SW480 (cell line): ENCODE measurements at regions not wholly inside any gene's neighbourhood (a gene's known extent, or its start where the extent isn't known, plus 50 kb on each side); places are given as distances from the start of the nearest gene placed in this dataset.
"Not testable (repeated sequence)": the region's sequence is repeated elsewhere in the genome, so short reads cannot be mapped to it uniquely, and the experiment has no call there.

Source experiments
- DNase-seq: peaks from one replicate; pipeline ENCODE4 v3.0.0-alpha.2; 2016; ENCODE audit warnings: low spot score

- DNase-seq = no peak
Observed at GRCh38 chr16:9593440-9593839, 502.0 kb downstream of the HAPSTR1 start.

GRCh38 chr16:9594047-9594446, 502.6 kb downstream of the HAPSTR1 start:
- no peak for DNase-seq

- no peak for DNase-seq
Observed at GRCh38 chr16:9594946-9595345, 503.5 kb downstream of the HAPSTR1 start.

GRCh38 chr16:9595393-9595792, 503.9 kb downstream of the HAPSTR1 start:
- DNase-seq = no peak

GRCh38 chr16:9596788-9597187, 505.3 kb downstream of the HAPSTR1 start:
- no peak for DNase-seq

GRCh38 chr16:9597967-9598730, 506.7 kb downstream of the HAPSTR1 start:
- DNase-seq = no peak

- DNase-seq = no peak
Observed at GRCh38 chr16:9598731-9599083, 507.3 kb downstream of the HAPSTR1 start.

GRCh38 chr16:9599415-9600120, 508.1 kb downstream of the HAPSTR1 start:
- DNase-seq = no peak

- DNase-seq = no peak
Observed at GRCh38 chr16:9602189-9602588, 510.7 kb downstream of the HAPSTR1 start.

- DNase-seq = no peak
Observed at GRCh38 chr16:9603316-9603715, 511.9 kb downstream of the HAPSTR1 start.

GRCh38 chr16:9607515-9608230, 516.2 kb downstream of the HAPSTR1 start:
- no peak for DNase-seq

- no peak for DNase-seq
Observed at GRCh38 chr16:9610727-9611126, 519.3 kb downstream of the HAPSTR1 start.

GRCh38 chr16:9612267-9612666, 520.8 kb downstream of the HAPSTR1 start:
- no peak for DNase-seq

GRCh38 chr16:9614389-9614788, 522.9 kb downstream of the HAPSTR1 start:
- no peak for DNase-seq

- no peak for DNase-seq
Observed at GRCh38 chr16:9622268-9622667, 530.8 kb downstream of the HAPSTR1 start.

GRCh38 chr16:9625122-9625521, 533.7 kb downstream of the HAPSTR1 start:
- DNase-seq = no peak

- DNase-seq = no peak
Observed at GRCh38 chr16:9627427-9627826, 536.0 kb downstream of the HAPSTR1 start.

- DNase-seq = no peak
Observed at GRCh38 chr16:9630119-9630518, 538.7 kb downstream of the HAPSTR1 start.

- no peak for DNase-seq
Observed at GRCh38 chr16:9630985-9631384, 539.5 kb downstream of the HAPSTR1 start.

GRCh38 chr16:9633844-9634243, 542.4 kb downstream of the HAPSTR1 start:
- no peak for DNase-seq

GRCh38 chr16:9635150-9635720, 543.8 kb downstream of the HAPSTR1 start:
- DNase-seq = not testable (repeated sequence)

- no peak for DNase-seq
Observed at GRCh38 chr16:9644258-9644657, 538.0 kb downstream of the GRIN2A start.

GRCh38 chr16:9645911-9646310, 536.3 kb downstream of the GRIN2A start:
- DNase-seq = no peak
